ENCODE measurements at regions not wholly inside any gene's neighbourhood (a gene's known extent, or its start where the extent isn't known, plus 50 kb on each side); places are given as distances from the start of the nearest gene placed in this dataset.

DNA sequence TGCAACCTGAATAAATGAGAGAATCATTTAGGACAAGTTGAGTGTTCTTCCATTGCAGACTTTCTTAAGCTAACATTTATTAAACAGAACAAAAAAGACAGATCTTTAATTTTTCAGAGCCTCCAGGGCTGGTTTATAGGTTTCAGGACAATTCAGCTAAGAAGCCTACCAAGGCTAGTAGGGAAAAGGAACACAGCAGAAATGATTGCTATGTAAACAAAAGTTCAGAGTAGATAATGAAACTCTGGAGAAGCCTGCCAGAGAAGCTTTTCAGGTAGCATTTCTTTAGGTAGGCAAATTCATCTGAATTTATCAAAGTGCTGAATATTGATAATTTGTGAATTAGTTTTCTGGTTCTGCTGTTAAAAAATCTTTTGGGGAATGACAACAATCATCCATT lies 264.2 kb downstream of the DEPDC1B start:
- TF ChIP-seq, protein P1, sequence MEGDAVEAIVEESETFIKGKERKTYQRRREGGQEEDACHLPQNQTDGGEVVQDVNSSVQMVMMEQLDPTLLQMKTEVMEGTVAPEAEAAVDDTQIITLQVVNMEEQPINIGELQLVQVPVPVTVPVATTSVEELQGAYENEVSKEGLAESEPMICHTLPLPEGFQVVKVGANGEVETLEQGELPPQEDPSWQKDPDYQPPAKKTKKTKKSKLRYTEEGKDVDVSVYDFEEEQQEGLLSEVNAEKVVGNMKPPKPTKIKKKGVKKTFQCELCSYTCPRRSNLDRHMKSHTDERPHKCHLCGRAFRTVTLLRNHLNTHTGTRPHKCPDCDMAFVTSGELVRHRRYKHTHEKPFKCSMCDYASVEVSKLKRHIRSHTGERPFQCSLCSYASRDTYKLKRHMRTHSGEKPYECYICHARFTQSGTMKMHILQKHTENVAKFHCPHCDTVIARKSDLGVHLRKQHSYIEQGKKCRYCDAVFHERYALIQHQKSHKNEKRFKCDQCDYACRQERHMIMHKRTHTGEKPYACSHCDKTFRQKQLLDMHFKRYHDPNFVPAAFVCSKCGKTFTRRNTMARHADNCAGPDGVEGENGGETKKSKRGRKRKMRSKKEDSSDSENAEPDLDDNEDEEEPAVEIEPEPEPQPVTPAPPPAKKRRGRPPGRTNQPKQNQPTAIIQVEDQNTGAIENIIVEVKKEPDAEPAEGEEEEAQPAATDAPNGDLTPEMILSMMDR (IDR thresholded peaks at IDR 0.05), result no peak
- no peak for TF ChIP-seq EZH2 (IDR thresholded peaks at IDR 0.05; ENCODE audit: borderline replicate concordance, insufficient read depth, low read depth, low read length, poor library complexity, severe bottlenecking)
